NT2/D1 (cell line): ENCODE measurements at regions not wholly inside any gene's neighbourhood (a gene's known extent, or its start where the extent isn't known, plus 50 kb on each side); places are given as distances from the start of the nearest gene placed in this dataset.

Experiments used
- DNase-seq: peaks from one replicate; pipeline ENCODE4 v3.0.0-alpha.2; 2011; ENCODE audit warnings: low read depth, low spot score
- H3K27me3 ChIP-seq: 2 replicates; pipeline ENCODE4 v1.6.0; 2011; ENCODE audit warnings: mild to moderate bottlenecking; ENCODE audit not compliant: insufficient read length, insufficient read depth
- H3K36me3 ChIP-seq: 2 replicates; pipeline ENCODE4 v1.6.1; 2011; ENCODE audit warnings: mild to moderate bottlenecking, low read length, mixed read lengths; ENCODE audit not compliant: insufficient read depth, insufficient read length
- H3K4me1 ChIP-seq: 2 replicates; pipeline ENCODE4 v1.5.1; 2011; ENCODE audit not compliant: insufficient read depth, insufficient read length
- H3K4me3 ChIP-seq: 2 replicates; pipeline ENCODE4 v1.5.1; 2011; ENCODE audit warnings: low read depth; ENCODE audit not compliant: insufficient read length
- H3K9ac ChIP-seq: 2 replicates; pipeline ENCODE4 v1.6.0; 2011; ENCODE audit warnings: low read depth; ENCODE audit not compliant: insufficient read length
- H3K9me3 ChIP-seq: 2 replicates; pipeline ENCODE4 v1.5.1; 2011; ENCODE audit warnings: mild to moderate bottlenecking, low read length; ENCODE audit not compliant: insufficient read depth
- SUZ12 ChIP-seq: IDR thresholded peaks from 2 replicates; pipeline ENCODE4 v1.6.1; 2011; ENCODE audit not compliant: insufficient read length, insufficient read depth; ENCODE audit errors: extremely low read depth
- YY1 ChIP-seq: IDR thresholded peaks from 2 replicates; pipeline ENCODE4 v1.6.1; 2011; ENCODE audit not compliant: insufficient read length, insufficient read depth
- ZNF274 ChIP-seq: IDR thresholded peaks from 2 replicates; pipeline ENCODE4 v1.6.1; 2011; ENCODE audit warnings: mild to moderate bottlenecking, low read depth, low read length

DNA sequence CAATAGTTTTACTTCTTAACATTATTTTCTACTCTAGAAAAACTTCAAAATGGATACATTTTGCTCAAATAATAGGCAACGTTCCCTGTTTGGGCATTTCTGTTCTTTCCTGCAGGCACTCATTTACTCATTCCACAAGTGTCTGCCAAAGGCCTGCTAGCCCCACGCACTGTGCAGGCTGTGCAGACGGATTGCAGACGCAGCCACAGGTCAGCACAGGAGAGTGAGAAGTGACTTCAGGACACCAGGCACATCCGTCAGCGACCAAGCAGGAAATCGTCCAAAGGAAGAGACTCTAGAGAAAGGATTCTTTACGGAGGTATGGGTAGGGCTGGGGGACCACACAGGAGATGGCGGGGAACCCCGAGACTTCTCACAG lies 103.0 kb upstream of the AGAP1 start:
- Histone ChIP-seq H3K4me3 (no peak overlapping the region), H3K36me3 (no peaks in the 10 kb centered on the region), H3K4me1 (peaks cover 2% of the 10 kb centered on the region), H3K9me3 (no peaks in the 10 kb centered on the region), H3K27me3 (no peaks in the 10 kb centered on the region), H3K9ac (no peak overlapping the region)
- no peak for TF ChIP-seq YY1
- no peak for TF ChIP-seq ZNF274
- no peak for TF ChIP-seq SUZ12
- no peak for DNase-seq

DNA sequence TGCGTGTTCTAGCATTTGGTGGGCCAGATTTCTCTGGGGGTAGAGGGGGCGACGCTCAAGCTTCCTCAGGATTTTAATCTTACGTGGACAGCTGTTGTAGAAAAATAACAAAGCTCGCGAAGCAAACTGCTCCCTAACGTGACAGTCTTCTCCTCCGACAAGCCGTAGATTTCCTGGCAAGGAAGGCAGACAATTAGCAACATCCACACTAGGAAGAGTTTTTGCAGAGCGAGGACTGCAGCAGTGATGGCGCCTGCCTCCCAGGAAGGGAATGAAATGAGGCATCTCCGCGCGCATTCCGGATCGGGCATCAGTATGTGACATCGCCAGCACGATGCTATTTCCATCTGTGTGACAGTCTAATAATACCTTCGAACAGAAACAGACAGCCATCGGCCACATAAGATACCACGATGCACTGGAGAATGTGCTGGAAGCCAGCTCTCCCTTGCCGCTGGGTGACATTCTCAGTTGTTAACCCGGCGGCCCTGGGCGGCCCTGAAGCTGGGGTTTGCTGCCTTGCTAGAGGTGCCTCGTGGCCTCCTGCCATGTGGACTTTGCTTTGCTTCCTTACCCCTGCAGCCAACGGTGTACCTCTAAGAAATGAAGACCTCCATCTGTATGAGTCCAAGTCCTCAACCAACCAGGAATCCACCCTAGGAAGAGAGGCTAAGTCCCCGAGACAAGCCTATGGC lies 101.8 kb upstream of the AGAP1 start:
- no peaks in the 10 kb centered on the region for H3K4me1 ChIP-seq
- no peak for DNase-seq
- no peaks in the 10 kb centered on the region for H3K9me3 ChIP-seq
- no peak for TF ChIP-seq YY1
- TF ChIP-seq ZNF274 = no peak
- no peak for TF ChIP-seq SUZ12
- no peak overlapping the region for H3K4me3 ChIP-seq
- no peaks in the 10 kb centered on the region for H3K36me3 ChIP-seq
- no peaks in the 10 kb centered on the region for H3K27me3 ChIP-seq
- no peak overlapping the region for H3K9ac ChIP-seq

DNA sequence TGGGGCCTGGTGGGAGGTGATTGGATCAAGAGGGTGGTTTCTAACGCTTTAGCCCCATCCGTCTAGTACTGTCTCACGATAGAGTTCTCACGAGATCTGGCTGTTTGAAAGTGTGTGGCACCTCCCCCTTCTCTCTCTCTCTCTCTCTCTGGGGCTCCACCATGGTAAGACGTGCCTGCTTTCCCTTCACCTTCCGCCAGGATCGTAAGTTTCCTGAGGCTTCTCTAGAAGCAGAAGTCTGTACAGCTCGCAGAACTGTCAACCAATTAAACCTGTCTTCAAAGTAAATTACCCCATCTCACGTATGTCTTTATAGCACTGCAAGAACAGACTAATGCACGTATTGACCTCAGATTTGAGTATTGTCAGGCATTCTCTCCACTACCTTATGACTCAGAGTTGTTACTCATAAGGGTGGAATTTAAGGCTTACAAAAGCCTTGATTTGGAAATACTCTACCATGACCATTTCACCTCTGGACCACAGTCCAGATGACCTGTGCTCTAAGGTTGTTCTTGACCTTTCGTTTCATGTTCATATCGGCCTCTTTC lies 99.5 kb upstream of the AGAP1 start:
- H3K36me3 ChIP-seq = no peaks in the 10 kb centered on the region
- H3K4me1 ChIP-seq = no peaks in the 10 kb centered on the region
- H3K9me3 ChIP-seq = no peaks in the 10 kb centered on the region
- TF ChIP-seq YY1 (no peak), ZNF274 (no peak), SUZ12 (no peak)
- H3K4me3 ChIP-seq = no peak overlapping the region
- H3K9ac ChIP-seq = no peak overlapping the region
- H3K27me3 ChIP-seq = no peaks in the 10 kb centered on the region
- DNase-seq = no peak

GRCh38 chr2:235396071-235396846 lies 97.6 kb upstream of the AGAP1 start:
- no peaks in the 10 kb centered on the region for H3K4me1 ChIP-seq
- TF ChIP-seq ZNF274 (no peak), YY1 (no peak), SUZ12 (no peak)

GRCh38 chr2:235398321-235398720 lies 95.5 kb upstream of the AGAP1 start:
- no peaks in the 10 kb centered on the region for H3K4me1 ChIP-seq
- H3K27me3 ChIP-seq = no peaks in the 10 kb centered on the region
- no peak overlapping the region for H3K9ac ChIP-seq
- no peak for DNase-seq
- H3K4me3 ChIP-seq = no peak overlapping the region
- TF ChIP-seq ZNF274 = no peak
- no peak for TF ChIP-seq YY1
- TF ChIP-seq SUZ12 = no peak
- no peaks in the 10 kb centered on the region for H3K36me3 ChIP-seq
- peaks cover 17% of the 10 kb centered on the region; the same call in 1 of the 2 replicates for H3K9me3 ChIP-seq

More at GRCh38 chr2:235396071-235396846, 97.6 kb upstream of the AGAP1 start:
- DNase-seq = no peak
- no peaks in the 10 kb centered on the region for H3K36me3 ChIP-seq
- H3K9me3 ChIP-seq = peaks cover 15% of the 10 kb centered on the region; the same call in 1 of the 2 replicates
- no peaks in the 10 kb centered on the region for H3K27me3 ChIP-seq
- no peak overlapping the region for H3K4me3 ChIP-seq
- no peak overlapping the region for H3K9ac ChIP-seq

GRCh38 chr2:235399895-235400294 lies 93.9 kb upstream of the AGAP1 start:
- no peaks in the 10 kb centered on the region for H3K36me3 ChIP-seq
- no peaks in the 10 kb centered on the region for H3K27me3 ChIP-seq
- no peak overlapping the region for H3K4me3 ChIP-seq
- H3K4me1 ChIP-seq = no peaks in the 10 kb centered on the region
- H3K9ac ChIP-seq = no peak overlapping the region
- no peak for DNase-seq
- TF ChIP-seq SUZ12 (no peak), YY1 (no peak), ZNF274 (no peak)
- H3K9me3 ChIP-seq = peaks cover 17% of the 10 kb centered on the region; the same call in 1 of the 2 replicates

GRCh38 chr2:235402422-235402821 lies 91.4 kb upstream of the AGAP1 start:
- DNase-seq = no peak
- Histone ChIP-seq H3K9me3 (peaks cover 17% of the 10 kb centered on the region; the same call in 1 of the 2 replicates), H3K4me3 (no peak overlapping the region), H3K27me3 (no peaks in the 10 kb centered on the region), H3K9ac (no peak overlapping the region), H3K36me3 (no peaks in the 10 kb centered on the region), H3K4me1 (no peaks in the 10 kb centered on the region)
- TF ChIP-seq ZNF274 = no peak
- TF ChIP-seq SUZ12 = no peak
- TF ChIP-seq YY1 = no peak
